Calu3 (cell line): ENCODE measurements at regions not wholly inside any gene's neighbourhood (a gene's known extent, or its start where the extent isn't known, plus 50 kb on each side); places are given as distances from the start of the nearest gene placed in this dataset.
A peak's percentile ranks its signal among the peaks of the same experiment; 100 is the strongest.

Source experiments
- BruUV-seq: library from RNA; stranded (reverse); fragments of 400-500 nt; replicated peaks from 2 replicates; lab custom pipeline; 2021; lab: Mats Ljungman, UMichigan
- CTCF ChIA-PET: fragments of 300-600 bp; sonication (Branson Sonifier 250); formaldehyde crosslinking; loops from one replicate; lab custom pipeline; 2022; ENCODE audit warnings: antibody characterized with exemption; lab: Charles Lee
- DNase-seq: peaks from one replicate; pipeline ENCODE4 v3.0.0; 2022
- H3K27ac Mint-ChIP-seq: one replicate; pipeline ENCODE4 v1.8.0; 2022; ENCODE audit warnings: mixed read lengths; ENCODE audit not compliant: unreplicated experiment
- H3K27me3 Mint-ChIP-seq: one replicate; pipeline ENCODE4 v1.8.0; 2022; ENCODE audit warnings: mixed read lengths; ENCODE audit not compliant: unreplicated experiment
- H3K36me3 Mint-ChIP-seq: one replicate; pipeline ENCODE4 v1.8.0; 2022; ENCODE audit warnings: mild to moderate bottlenecking, moderate library complexity, mixed read lengths; ENCODE audit not compliant: insufficient read depth, unreplicated experiment
- H3K4me1 Mint-ChIP-seq: one replicate; pipeline ENCODE4 v1.8.0; 2022; ENCODE audit warnings: mild to moderate bottlenecking, low read depth, mixed read lengths; ENCODE audit not compliant: unreplicated experiment
- H3K4me3 Mint-ChIP-seq: one replicate; pipeline ENCODE4 v1.8.0; 2022; ENCODE audit warnings: mild to moderate bottlenecking, low read depth, moderate library complexity, mixed read lengths; ENCODE audit not compliant: unreplicated experiment
- H3K9me3 Mint-ChIP-seq: one replicate; pipeline ENCODE4 v1.8.0; 2022; ENCODE audit warnings: low read depth, mixed read lengths; ENCODE audit not compliant: unreplicated experiment
- intact Hi-C: fragments of 100-400 bp; cut with micrococcal nuclease; formaldehyde crosslinking; loops from one replicate; pipeline ENCODE4 v1.10.0; 2022; ENCODE audit not compliant: unreplicated experiment
- TF ChIP-seq, protein P1 (sequence below): fragments of 200-600 bp; IDR thresholded peaks from one replicate; pipeline ENCODE4 v1.8.0; 2022; ENCODE audit warnings: antibody characterized with exemption; ENCODE audit not compliant: unreplicated experiment

DNA sequence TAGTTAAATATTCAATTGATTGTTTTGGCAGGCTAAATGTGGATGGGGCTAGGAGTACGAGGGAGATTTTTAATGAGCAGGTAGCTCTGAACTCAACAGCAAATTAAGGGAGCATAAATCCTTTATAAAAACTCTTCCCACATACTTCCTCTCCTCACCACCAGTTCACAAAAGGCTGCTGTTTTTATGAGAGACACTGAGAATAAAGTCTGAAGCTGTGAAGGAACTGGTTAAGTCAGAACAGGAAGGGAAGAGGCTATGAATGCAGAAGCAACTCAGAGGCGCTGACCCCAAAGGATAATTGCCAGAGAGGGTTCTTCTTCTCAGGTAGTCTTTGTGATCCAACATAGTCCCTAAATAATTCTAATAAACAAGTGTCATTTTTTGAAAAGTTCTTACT is 406.1 kb downstream of the GPM6A start:
- Mint-ChIP-seq H3K36me3 (no peaks in the 10 kb centered on the region), H3K27me3 (no peaks in the 10 kb centered on the region), H3K4me3 (no peak overlapping the region), H3K4me1 (no peaks in the 10 kb centered on the region), H3K27ac (no peak overlapping the region), H3K9me3 (no peaks in the 10 kb centered on the region)
- no TSS peak for BruUV-seq
- CTCF ChIA-PET: no interaction called here
- TF ChIP-seq, protein P1, sequence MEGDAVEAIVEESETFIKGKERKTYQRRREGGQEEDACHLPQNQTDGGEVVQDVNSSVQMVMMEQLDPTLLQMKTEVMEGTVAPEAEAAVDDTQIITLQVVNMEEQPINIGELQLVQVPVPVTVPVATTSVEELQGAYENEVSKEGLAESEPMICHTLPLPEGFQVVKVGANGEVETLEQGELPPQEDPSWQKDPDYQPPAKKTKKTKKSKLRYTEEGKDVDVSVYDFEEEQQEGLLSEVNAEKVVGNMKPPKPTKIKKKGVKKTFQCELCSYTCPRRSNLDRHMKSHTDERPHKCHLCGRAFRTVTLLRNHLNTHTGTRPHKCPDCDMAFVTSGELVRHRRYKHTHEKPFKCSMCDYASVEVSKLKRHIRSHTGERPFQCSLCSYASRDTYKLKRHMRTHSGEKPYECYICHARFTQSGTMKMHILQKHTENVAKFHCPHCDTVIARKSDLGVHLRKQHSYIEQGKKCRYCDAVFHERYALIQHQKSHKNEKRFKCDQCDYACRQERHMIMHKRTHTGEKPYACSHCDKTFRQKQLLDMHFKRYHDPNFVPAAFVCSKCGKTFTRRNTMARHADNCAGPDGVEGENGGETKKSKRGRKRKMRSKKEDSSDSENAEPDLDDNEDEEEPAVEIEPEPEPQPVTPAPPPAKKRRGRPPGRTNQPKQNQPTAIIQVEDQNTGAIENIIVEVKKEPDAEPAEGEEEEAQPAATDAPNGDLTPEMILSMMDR: no peak
- no peak for DNase-seq
- intact Hi-C loops: no loop called here

DNA sequence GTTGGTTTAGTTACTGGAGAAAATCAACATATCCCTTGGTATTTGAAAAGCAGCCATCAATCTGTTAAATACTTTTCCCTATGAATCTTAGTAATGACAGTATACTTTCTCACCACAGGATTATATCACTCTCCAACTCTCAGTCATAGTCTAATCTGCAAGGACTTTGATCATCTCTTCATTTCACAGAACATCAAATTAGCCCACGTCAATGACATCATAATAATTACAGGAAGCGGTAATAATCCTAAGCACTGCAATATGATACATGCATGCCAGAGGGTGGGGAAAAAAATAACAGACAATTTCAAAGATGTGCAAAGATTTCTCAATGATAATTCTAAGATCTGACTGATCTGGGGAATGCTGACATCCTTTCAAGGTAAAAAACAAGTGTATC is 404.1 kb downstream of the GPM6A start:
- no peak overlapping the region for H3K4me3 Mint-ChIP-seq
- peaks cover 5% of the 10 kb centered on the region for H3K36me3 Mint-ChIP-seq
- peaks cover 9% of the 10 kb centered on the region for H3K4me1 Mint-ChIP-seq
- CTCF ChIA-PET: no interaction called here
- intact Hi-C loops: no loop called here
- BruUV-seq: no TSS peak
- DNase-seq: no peak
- H3K9me3 Mint-ChIP-seq: peaks cover 2% of the 10 kb centered on the region
- TF ChIP-seq, protein P1: no peak
- no peak overlapping the region for H3K27ac Mint-ChIP-seq
- H3K27me3 Mint-ChIP-seq: no peaks in the 10 kb centered on the region

DNA sequence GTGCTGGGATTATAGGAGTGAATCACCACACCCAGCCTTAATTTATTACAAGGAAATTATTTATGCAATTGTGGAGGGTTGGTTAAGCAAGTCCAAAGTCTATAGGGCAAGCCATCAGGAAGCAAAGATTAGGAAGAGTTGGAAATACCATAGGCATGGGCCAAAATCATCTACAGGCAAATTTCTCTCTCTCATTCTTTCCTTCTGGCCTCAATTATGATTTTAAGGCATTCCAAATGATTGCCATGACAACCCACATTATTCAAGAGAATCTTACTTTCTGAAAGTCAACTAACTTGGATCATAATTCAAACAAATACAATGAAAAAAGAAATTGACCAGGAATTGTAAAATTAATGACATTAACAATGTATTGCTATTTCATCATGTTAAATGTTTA is 400.8 kb downstream of the GPM6A start:
- TF ChIP-seq, protein P1: no peak
- no peak for DNase-seq
- peaks cover 27% of the 10 kb centered on the region for H3K4me1 Mint-ChIP-seq
- H3K4me3 Mint-ChIP-seq: no peak overlapping the region
- H3K27ac Mint-ChIP-seq: no peak overlapping the region
- H3K27me3 Mint-ChIP-seq: no peaks in the 10 kb centered on the region
- peaks cover 5% of the 10 kb centered on the region for H3K36me3 Mint-ChIP-seq
- peaks cover 4% of the 10 kb centered on the region for H3K9me3 Mint-ChIP-seq
- BruUV-seq: no TSS peak
- CTCF ChIA-PET: no interaction called here
- intact Hi-C loops: no loop called here

DNA sequence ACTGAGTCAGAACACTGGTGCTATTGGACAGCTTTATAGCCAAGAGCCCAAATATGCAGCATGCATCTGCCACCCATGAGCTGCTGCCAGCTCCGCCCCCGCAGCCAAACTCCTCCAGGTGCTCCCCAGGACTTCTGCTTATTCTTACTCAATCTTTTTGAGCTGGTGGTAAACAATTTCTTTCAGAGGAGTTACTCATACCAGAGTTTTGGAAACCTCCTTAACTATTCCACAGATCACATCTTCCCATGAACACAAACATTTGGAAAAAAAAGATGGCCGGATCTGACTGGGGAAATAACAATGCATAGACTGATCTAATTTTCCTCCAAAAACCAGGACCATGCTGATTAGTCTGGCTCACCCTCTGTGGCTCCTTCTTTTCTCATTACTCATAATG is 399.9 kb downstream of the GPM6A start:
- intact Hi-C loops: no loop called here
- no peaks in the 10 kb centered on the region for H3K27me3 Mint-ChIP-seq
- H3K4me1 Mint-ChIP-seq: peaks cover 27% of the 10 kb centered on the region
- H3K4me3 Mint-ChIP-seq: no peak overlapping the region
- BruUV-seq: no TSS peak
- TF ChIP-seq, protein P1: no peak
- DNase-seq: no peak
- H3K9me3 Mint-ChIP-seq: peaks cover 4% of the 10 kb centered on the region
- peaks cover 5% of the 10 kb centered on the region for H3K36me3 Mint-ChIP-seq
- CTCF ChIA-PET: no interaction called here
- H3K27ac Mint-ChIP-seq: peak overlapping the region; percentile 37

DNA sequence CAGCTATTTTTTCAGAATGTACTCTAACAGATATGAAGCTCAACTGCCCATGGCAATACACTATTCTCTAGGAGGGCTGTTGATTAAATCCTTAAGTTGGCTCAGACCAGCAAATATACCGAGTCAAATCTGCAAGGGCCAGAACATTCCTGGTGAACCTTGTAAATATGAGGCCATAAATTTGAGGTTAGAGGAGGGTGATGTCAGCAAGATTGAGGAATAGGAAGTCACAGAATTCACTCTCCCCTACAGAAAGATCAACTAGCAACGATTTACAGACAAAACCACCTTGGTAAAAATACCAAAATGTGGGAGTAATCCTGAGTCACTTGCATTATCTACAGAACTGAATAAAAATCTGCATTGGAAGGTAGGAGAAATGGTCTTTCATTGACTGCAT is 399.3 kb downstream of the GPM6A start:
- Mint-ChIP-seq H3K4me3 (no peak overlapping the region), H3K27me3 (no peaks in the 10 kb centered on the region), H3K4me1 (peaks cover 31% of the 10 kb centered on the region), H3K9me3 (peaks cover 4% of the 10 kb centered on the region), H3K27ac (peak overlapping the region; percentile 37), H3K36me3 (peaks cover 5% of the 10 kb centered on the region)
- CTCF ChIA-PET: no interaction called here
- TF ChIP-seq, protein P1: no peak
- no TSS peak for BruUV-seq
- intact Hi-C loops: no loop called here
- no peak for DNase-seq
